GM18499 (cell line): ENCODE measurements at regions not wholly inside any gene's neighbourhood (a gene's known extent, or its start where the extent isn't known, plus 50 kb on each side); places are given as distances from the start of the nearest gene placed in this dataset.

ENCODE experiments used
- ATAC-seq: cut with Tn5 transposase; IDR thresholded peaks from one replicate; pipeline ENCODE4 v1.9.1; 2021; ENCODE audit warnings: moderate number of reproducible peaks; ENCODE audit not compliant: insufficient read depth, unreplicated experiment

GRCh38 chr17:33611532-33611931 is 318.4 kb upstream of the ASIC2 start:
- ATAC-seq = no peak

- no peak for ATAC-seq
Observed at GRCh38 chr17:33615861-33616260, 322.8 kb upstream of the ASIC2 start.

GRCh38 chr17:33623841-33624240 is 330.7 kb upstream of the ASIC2 start:
- ATAC-seq = no peak

- ATAC-seq = no peak
Observed at GRCh38 chr17:33628500-33629346, 335.6 kb upstream of the ASIC2 start.

- ATAC-seq = no peak
Observed at GRCh38 chr17:33633446-33633845, 340.4 kb upstream of the ASIC2 start.

- ATAC-seq = no peak
Observed at GRCh38 chr17:33637534-33637933, 344.4 kb upstream of the ASIC2 start.

- ATAC-seq = no peak
Observed at GRCh38 chr17:33639103-33639880, 346.2 kb upstream of the ASIC2 start.

- no peak for ATAC-seq
Observed at GRCh38 chr17:33640629-33641028, 347.5 kb upstream of the ASIC2 start.

- no peak for ATAC-seq
Observed at GRCh38 chr17:33642002-33642401, 348.9 kb upstream of the ASIC2 start.

- ATAC-seq = no peak
Observed at GRCh38 chr17:33647956-33648355, 354.9 kb upstream of the ASIC2 start.

GRCh38 chr17:33650304-33650703 is 357.2 kb upstream of the ASIC2 start:
- ATAC-seq = no peak

- no peak for ATAC-seq
Observed at GRCh38 chr17:33651686-33652085, 358.6 kb upstream of the ASIC2 start.

- ATAC-seq = no peak
Observed at GRCh38 chr17:33652731-33653398, 359.8 kb upstream of the ASIC2 start.

- no peak for ATAC-seq
Observed at GRCh38 chr17:33653399-33653788, 360.3 kb upstream of the ASIC2 start.

- no peak for ATAC-seq
Observed at GRCh38 chr17:33657181-33657580, 364.1 kb upstream of the ASIC2 start.

- ATAC-seq = no peak
Observed at GRCh38 chr17:33661975-33662374, 368.9 kb upstream of the ASIC2 start.

- no peak for ATAC-seq
Observed at GRCh38 chr17:33664116-33664840, 371.2 kb upstream of the ASIC2 start.

GRCh38 chr17:33667052-33667509 is 374.0 kb upstream of the ASIC2 start:
- ATAC-seq = no peak

GRCh38 chr17:33667671-33668070 is 374.6 kb upstream of the ASIC2 start:
- no peak for ATAC-seq

GRCh38 chr17:33668516-33668915 is 375.4 kb upstream of the ASIC2 start:
- ATAC-seq = no peak
